OCI-LY7 (cell line): ENCODE measurements at regions not wholly inside any gene's neighbourhood (a gene's known extent, or its start where the extent isn't known, plus 50 kb on each side); places are given as distances from the start of the nearest gene placed in this dataset.
"Not testable (repeated sequence)": the region's sequence is repeated elsewhere in the genome, so short reads cannot be mapped to it uniquely, and the experiment has no call there.

Experiments
- BruUV-seq: library from RNA; stranded (reverse); fragments of 400-500 nt; replicated peaks from 2 replicates; lab custom pipeline; 2021; lab: Mats Ljungman, UMichigan
- CTCF ChIA-PET: fragments of 300-600 bp; sonication (Branson Sonifier 250); formaldehyde crosslinking; loops from one replicate; lab custom pipeline; 2022; ENCODE audit warnings: antibody characterized with exemption; ENCODE audit not compliant: unreplicated experiment; lab: Charles Lee
- POLR2A ChIA-PET: fragments of 300-600 bp; sonication (Branson Sonifier 250); formaldehyde crosslinking; loops from one replicate; lab custom pipeline; 2022; ENCODE audit warnings: antibody characterized with exemption; lab: Charles Lee
- DNase-seq: peaks from one replicate; pipeline ENCODE4 v3.0.0-alpha.2; 2015; ENCODE audit warnings: low spot score
- H2AFZ ChIP-seq: fragments of 200-600 bp; sonication (generic), shearing (Covaris generic); 2 replicates; pipeline ENCODE4 v1.6.1; 2014; ENCODE audit warnings: mild to moderate bottlenecking, antibody characterized with exemption, low read length, moderate library complexity
- H3K27ac ChIP-seq: fragments of 200-600 bp; sonication (generic); 2 replicates; pipeline ENCODE4 v1.5.1; 2014; ENCODE audit warnings: mixed run types, low read depth, mild to moderate bottlenecking, moderate library complexity, low read length, inconsistent platforms; ENCODE audit not compliant: poor library complexity, severe bottlenecking
- H3K36me3 ChIP-seq: fragments of 200-600 bp; sonication (generic); 2 replicates; pipeline ENCODE4 v1.6.1; 2014; ENCODE audit warnings: mild to moderate bottlenecking, antibody characterized with exemption, low read length, moderate library complexity, mixed read lengths; ENCODE audit not compliant: insufficient read depth
- H3K4me1 ChIP-seq: fragments of 200-600 bp; sonication (generic); 2 replicates; pipeline ENCODE4 v1.5.1; 2014; ENCODE audit warnings: mild to moderate bottlenecking, low read length; ENCODE audit not compliant: insufficient read depth, poor library complexity, severe bottlenecking
- H3K4me2 ChIP-seq: fragments of 200-600 bp; sonication (generic); 2 replicates; pipeline ENCODE4 v1.6.1; 2014; ENCODE audit warnings: mild to moderate bottlenecking, low read length
- H3K4me3 ChIP-seq: fragments of 200-600 bp; sonication (generic); 2 replicates; pipeline ENCODE4 v1.5.1; 2014; ENCODE audit warnings: mild to moderate bottlenecking, low read depth, low read length; ENCODE audit not compliant: poor library complexity, severe bottlenecking
- H3K79me2 ChIP-seq: fragments of 200-600 bp; sonication (generic); 2 replicates; pipeline ENCODE4 v1.6.1; 2016; ENCODE audit warnings: low read depth, mild to moderate bottlenecking, low read length, moderate library complexity, mixed read lengths; ENCODE audit not compliant: insufficient read depth
- H3K9me2 ChIP-seq: fragments of 200-600 bp; sonication (generic); 2 replicates; pipeline ENCODE4 v1.6.1; 2016; ENCODE audit warnings: mild to moderate bottlenecking, low read length, mixed read lengths; ENCODE audit not compliant: insufficient read depth
- H3K9me3 ChIP-seq: fragments of 200-600 bp; sonication (generic); 2 replicates; pipeline ENCODE4 v1.6.1; 2014; ENCODE audit warnings: mild to moderate bottlenecking, mixed run types, low read length, mixed read lengths
- H4K20me1 ChIP-seq: fragments of 200-600 bp; sonication (generic); 2 replicates; pipeline ENCODE4 v1.6.1; 2014; ENCODE audit warnings: mild to moderate bottlenecking, antibody characterized with exemption, low read length, moderate library complexity, mixed read lengths; ENCODE audit not compliant: insufficient read depth
- intact Hi-C: fragments of 100-400 bp; cut with micrococcal nuclease; formaldehyde crosslinking; loops from one replicate; pipeline ENCODE4 v1.10.0; 2022; ENCODE audit not compliant: unreplicated experiment

DNA sequence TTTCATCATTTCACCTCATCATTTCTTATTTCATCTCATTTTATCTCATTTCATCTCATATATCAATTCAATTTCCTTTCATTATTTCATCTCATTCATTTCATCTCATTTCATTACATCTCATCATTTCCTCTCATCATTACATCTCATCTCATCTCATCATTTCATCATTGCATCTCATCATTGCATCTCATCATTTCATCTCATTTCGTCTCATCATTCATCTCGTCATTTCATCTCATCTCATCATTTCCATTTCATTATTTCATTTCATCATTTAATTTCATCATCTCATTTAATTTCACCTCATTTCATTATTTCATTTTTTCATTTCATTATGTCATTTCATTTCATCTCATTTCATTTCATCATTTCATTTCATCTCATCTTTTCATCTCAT lies 168.5 kb upstream of the FAM72C start:
- H3K79me2 ChIP-seq, POLR2A ChIA-PET, H3K4me1 ChIP-seq, H3K36me3 ChIP-seq, intact Hi-C loops, H3K4me2 ChIP-seq, CTCF ChIA-PET, H3K9me3 ChIP-seq, H3K9me2 ChIP-seq, H3K4me3 ChIP-seq, DNase-seq, H4K20me1 ChIP-seq, H2AFZ ChIP-seq, BruUV-seq, H3K27ac ChIP-seq: not testable (repeated sequence)

DNA sequence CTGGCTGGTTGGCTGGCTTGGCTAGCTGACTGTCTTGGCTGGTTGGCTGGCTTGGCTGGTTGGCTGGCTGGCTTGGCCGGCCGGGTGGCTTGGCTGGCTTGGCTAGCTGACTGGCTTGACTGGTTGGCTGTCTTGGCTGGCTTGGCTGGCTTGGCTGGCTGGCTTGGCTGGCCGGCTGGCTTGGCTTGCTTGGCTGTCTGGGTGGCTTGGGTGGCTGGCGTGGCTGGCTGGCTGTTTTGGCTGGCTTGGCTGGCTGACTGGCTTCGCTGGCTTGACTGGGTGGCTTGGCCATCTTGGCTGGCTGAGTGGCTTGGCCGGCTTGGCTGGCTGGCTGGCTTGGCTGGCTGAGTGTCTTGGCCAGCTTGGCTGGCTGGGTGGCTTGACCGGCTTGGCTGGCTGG lies 133.2 kb upstream of the FAM72C start:
- H3K4me1 ChIP-seq, H3K27ac ChIP-seq, H3K9me3 ChIP-seq, H2AFZ ChIP-seq, DNase-seq, H3K36me3 ChIP-seq, H3K4me3 ChIP-seq, H3K79me2 ChIP-seq, H3K4me2 ChIP-seq, BruUV-seq, intact Hi-C loops, H4K20me1 ChIP-seq, POLR2A ChIA-PET, H3K9me2 ChIP-seq, CTCF ChIA-PET: not testable (repeated sequence)

DNA sequence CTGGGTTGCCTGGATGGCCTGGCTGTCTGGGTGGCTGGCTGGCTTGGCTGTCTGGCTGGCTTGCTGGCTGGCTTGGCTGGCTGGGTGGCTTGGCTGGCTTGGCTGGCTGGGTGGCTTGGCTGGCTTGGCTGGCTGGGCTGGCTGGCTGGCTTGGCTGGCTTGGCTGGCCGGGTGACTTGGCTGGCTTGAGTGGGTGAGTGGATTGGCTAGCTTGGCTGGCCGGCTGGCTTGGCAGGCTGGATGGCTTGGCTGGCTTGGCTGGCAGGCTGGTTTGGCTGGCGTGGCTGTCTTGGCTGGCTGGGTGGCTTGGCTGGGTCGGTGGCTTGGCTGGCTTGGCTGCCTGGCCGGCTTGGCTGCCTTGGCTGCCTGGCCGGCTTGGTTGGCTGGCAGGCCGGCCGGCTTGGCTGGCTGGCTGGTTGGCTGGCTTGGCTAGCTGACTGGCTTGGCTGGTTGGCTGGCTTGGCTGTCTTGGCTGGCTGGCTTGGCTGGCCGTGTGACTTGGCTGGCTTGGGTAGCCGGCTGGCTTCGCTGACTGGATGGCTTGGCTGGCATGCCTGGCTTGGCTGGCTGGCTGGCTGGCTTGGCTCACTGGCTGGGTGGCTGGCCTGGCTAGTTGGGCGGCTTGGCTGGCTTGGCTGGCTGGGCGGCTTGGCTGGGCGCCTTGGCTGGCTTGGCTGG lies 132.4 kb upstream of the FAM72C start:
- H3K9me3 ChIP-seq, H3K9me2 ChIP-seq, H2AFZ ChIP-seq, H3K27ac ChIP-seq, POLR2A ChIA-PET, H3K36me3 ChIP-seq, H4K20me1 ChIP-seq, CTCF ChIA-PET, H3K4me3 ChIP-seq, intact Hi-C loops, H3K4me1 ChIP-seq, DNase-seq, BruUV-seq, H3K79me2 ChIP-seq, H3K4me2 ChIP-seq: not testable (repeated sequence)

DNA sequence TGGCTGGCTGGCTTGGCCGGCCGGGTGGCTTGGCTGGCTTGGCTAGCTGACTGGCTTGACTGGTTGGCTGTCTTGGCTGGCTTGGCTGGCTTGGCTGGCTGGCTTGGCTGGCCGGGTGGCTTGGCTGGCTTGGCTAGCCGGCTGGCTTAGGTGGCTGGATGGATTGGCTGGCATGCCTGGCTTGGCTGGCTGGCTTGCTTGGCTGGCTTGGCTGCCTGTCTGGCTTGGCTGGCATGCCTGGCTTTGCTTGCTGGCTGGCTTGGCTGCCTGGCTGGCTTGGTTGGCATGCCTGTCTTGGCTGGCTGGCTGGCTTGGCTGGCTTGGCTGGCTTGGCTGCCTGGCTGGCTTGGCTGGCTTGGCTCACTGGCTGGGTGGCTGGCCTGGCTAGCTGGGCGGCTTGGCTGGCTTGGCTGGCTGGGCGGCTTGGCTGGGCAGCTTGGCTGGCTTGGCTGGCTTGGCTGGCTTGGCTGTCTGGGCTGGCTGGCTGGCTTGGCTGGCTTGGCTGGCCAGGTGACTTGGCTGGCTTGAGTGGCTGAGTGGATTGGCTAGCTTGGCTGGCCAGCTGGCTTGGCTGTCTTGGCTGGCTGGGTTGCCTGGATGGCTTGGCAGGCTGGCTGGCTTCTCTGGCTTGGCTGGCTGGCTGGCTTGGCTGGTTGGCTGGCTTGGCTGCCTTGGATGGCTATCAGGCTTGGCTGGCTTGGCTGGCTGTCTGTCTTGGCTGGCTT lies 131.5 kb upstream of the FAM72C start:
- H2AFZ ChIP-seq, intact Hi-C loops, H3K4me1 ChIP-seq, H3K27ac ChIP-seq, H3K9me3 ChIP-seq, H3K36me3 ChIP-seq, H3K9me2 ChIP-seq, DNase-seq, POLR2A ChIA-PET, H4K20me1 ChIP-seq, H3K79me2 ChIP-seq, H3K4me3 ChIP-seq, CTCF ChIA-PET, BruUV-seq, H3K4me2 ChIP-seq: not testable (repeated sequence)

DNA sequence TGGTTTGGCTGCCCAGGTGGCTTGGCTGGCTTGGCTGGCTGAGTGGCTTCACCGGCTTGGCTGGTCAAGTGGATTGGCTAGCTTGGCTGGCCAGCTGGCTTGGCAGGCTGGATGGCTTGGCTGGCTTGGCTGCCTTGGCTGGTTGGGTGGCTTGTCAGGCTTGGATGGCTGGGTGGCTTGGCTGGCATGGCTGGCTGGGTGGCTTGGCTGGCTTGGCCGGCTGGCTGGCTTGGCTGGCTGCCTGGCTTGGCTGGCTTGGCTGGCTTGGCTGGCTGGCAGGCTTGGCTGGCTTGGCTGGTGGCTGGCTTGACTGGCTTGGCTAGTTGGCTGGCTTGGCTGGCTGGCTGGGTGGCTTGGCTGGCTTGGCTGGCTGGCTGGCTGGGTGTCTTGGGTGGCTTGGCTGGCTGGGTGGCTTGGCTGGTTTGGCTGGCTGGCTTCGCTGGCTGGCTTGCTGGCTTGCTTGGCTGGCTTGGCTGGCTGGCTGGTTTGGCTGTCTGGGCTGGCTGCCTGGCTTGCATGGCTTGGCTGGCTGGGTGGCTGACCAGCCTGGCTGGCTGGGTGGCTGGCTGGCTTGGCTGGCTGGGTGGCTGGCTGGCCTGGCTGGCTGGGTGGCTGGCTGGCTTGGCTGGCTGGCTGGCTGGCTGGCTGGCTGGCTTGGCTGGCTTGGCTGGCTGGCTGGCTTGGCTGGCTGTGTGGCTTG lies 130.4 kb upstream of the FAM72C start:
- DNase-seq = not testable (repeated sequence)

More for the DNA sequence above, 130.4 kb upstream of the FAM72C start:
- intact Hi-C loops, H3K9me3 ChIP-seq, H2AFZ ChIP-seq, H3K27ac ChIP-seq, H4K20me1 ChIP-seq, CTCF ChIA-PET, POLR2A ChIA-PET, BruUV-seq, H3K9me2 ChIP-seq, H3K4me1 ChIP-seq, H3K4me2 ChIP-seq, H3K36me3 ChIP-seq, H3K79me2 ChIP-seq, H3K4me3 ChIP-seq: not testable (repeated sequence)
